HG03060 (cell line): ENCODE measurements at regions not wholly inside any gene's neighbourhood (a gene's known extent, or its start where the extent isn't known, plus 50 kb on each side); places are given as distances from the start of the nearest gene placed in this dataset.
"Not testable (repeated sequence)": the region's sequence is repeated elsewhere in the genome, so short reads cannot be mapped to it uniquely, and the experiment has no call there.

Experiments
- ATAC-seq: cut with Tn5 transposase; IDR thresholded peaks from one replicate; pipeline ENCODE4 v1.9.1; 2021; ENCODE audit warnings: low read depth, moderate number of reproducible peaks; ENCODE audit not compliant: unreplicated experiment

- no peak for ATAC-seq
Measured at GRCh38 chr12:58068706-58069105, 127.3 kb downstream of the ATP23 start.

- ATAC-seq, result no peak
Measured at GRCh38 chr12:58069268-58069963, 128.0 kb downstream of the ATP23 start.

GRCh38 chr12:58071994-58072393 lies 130.6 kb downstream of the ATP23 start:
- ATAC-seq, result no peak

DNA sequence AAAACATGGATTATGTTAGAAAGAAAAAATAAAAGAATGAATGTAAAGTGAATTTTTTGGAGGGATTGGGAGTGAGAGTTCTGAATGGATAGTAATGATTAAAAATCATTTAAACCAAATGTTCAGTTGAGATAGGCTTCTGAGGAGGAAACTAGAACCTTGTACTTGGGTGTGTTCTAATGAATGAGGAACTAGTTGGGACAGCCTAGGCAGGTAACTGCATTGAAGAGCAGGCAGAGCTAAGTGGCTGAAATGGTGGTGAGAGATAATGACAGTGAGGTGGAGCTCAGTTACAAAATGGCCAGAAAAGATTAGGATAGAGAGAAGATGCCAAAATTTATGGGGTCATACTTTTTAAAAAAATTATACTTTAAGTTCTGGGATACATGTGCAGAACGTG lies 132.9 kb downstream of the ATP23 start:
- no peak for ATAC-seq

GRCh38 chr12:58079806-58080205 lies 138.4 kb downstream of the ATP23 start:
- no peak for ATAC-seq

GRCh38 chr12:58081488-58081887 lies 140.1 kb downstream of the ATP23 start:
- no peak for ATAC-seq

DNA sequence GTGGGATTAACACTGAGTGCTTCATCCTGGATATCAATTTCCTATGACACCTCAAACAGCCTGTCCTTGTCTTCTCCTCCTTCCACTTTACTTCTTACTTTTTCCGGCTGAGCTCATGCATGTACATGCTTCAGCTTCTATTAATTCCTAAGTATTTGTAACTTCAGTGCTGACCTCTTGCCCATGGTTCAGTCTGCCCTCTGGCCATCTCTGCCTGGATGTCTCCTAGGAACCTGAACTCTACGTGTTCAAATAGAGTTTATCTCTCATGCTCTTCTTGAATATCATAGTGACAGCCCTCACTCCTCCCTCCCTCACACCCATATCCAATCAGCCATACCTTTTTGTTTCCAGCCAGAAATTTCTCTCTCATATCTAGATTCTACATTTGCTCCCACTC lies 141.6 kb downstream of the ATP23 start:
- no peak for ATAC-seq

DNA sequence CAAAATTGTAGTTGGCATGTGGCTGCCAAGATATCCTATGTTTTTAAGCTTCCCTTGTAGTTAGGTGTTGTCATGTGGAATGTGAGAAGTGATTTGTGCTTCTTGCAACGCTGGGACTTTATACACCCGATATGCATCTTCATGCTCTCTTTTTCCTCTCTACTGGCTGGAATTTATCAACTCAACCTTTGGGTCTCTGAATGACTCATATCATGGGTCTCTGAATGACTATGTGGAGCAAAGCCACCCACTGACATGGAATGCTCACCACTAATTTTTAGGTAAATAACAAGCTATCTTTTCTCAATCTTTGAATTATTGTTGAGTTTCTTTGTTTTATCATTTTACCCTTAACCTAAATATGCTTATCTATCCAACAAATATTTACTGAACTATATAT lies 144.6 kb downstream of the ATP23 start:
- no peak for ATAC-seq

- ATAC-seq, result no peak
Measured at GRCh38 chr12:58086930-58087329, 145.6 kb downstream of the ATP23 start.

GRCh38 chr12:58087423-58088127 lies 146.2 kb downstream of the ATP23 start:
- no peak for ATAC-seq

DNA sequence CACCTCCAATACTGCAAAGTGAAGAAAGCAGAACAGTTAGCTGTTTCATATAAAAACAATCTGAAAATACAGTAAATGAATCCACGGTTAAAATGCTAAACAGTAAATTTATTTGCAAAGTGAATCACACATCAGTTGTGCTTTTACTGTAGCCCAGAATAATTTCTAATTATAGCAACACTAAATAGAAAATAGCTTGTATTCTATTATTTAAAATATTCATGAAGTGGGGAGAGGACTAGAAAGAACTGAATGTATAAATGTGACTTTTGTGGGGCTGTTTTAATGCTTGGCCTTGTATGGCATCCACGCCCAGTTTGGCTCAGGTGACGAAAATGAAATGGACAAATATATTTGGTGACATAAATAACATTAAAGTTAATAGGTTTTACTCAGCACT lies 148.2 kb downstream of the ATP23 start:
- ATAC-seq, result no peak

DNA sequence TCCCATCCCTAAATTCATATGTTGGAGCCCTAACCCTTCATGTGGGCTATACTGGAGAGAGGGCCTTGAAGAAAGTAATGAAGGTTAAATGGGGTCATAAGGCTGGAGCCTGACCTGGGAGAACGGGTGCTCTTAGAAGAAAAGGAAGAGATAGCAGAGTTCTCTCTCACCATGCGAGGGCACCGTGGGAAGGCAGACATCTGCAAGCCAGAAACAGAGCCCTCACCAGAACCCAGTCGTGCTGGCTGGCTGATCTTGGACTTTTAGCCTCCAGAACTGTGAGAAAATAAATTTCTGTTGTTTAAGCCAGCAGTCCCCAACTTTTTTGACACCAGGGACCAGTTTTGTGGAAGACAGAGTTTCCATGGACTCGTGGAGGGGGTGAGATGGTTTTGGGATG lies 149.3 kb downstream of the ATP23 start:
- ATAC-seq, result no peak

GRCh38 chr12:58095002-58095401 lies 153.6 kb downstream of the ATP23 start:
- peak; percentile 39 for ATAC-seq

GRCh38 chr12:58097741-58098140 lies 156.4 kb downstream of the ATP23 start:
- no peak for ATAC-seq

- no peak for ATAC-seq
Measured at GRCh38 chr12:58099476-58099875, 158.1 kb downstream of the ATP23 start.

DNA sequence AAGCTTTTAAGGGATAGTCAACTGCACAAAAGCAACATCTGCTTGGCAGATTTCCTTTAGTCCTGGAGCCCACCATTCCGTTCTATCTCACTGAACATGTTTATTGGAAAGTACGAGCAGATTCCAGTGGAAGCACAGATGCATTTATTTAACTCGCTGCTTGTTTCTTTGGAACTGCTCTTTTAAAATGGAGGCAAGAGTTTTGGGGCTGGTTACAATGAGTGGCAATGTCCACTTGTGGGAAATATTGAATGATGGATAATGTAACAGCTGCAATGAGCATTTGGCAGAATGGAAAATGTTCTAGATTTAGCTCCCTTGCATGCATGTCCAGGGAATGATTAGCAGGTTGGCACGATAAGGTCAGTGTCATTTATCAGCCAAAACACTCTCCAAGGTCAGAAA lies 163.0 kb downstream of the ATP23 start:
- ATAC-seq, result no peak

DNA sequence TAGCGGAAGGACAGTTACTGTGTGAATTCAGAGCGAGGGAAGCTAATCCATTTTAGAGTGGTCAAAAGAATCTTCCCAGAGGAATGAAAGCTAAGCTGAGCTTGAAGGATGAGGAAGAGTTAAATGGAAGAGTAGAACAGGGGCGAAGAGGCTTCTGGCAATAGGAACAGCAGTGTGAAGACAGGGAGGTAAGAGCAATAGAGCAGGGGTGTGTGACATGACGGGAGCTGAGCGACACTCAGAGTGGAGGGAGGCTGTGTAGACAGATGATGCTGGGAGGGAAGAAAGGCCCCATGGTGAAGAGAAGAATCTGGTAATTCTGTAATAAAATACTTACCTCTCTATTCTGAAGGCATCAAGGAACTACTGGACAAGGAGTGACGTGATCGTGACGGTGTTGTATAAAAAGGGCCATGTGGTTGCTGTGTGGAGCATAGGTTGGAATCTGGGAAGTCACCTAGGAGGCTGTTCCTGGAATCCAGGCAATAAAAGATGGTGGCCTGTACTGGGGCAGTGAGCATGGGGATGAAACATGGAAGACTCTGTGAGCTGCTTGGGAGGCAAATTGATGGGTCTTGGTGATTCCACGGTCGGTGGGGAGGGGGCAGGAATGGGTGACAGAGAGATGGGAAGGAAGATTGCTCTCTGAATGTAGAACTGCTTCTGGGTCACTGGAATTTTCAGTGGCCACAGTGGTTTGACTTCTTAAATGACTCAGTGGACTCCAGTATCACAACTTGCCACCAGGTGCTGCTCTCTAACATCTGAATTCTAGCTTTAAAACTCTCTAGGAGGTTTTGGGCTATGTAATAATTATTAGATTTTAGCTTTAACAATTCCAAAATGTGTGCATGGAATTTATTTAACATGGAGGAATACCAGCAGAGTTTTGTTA lies 164.1 kb downstream of the ATP23 start:
- no peak for ATAC-seq

DNA sequence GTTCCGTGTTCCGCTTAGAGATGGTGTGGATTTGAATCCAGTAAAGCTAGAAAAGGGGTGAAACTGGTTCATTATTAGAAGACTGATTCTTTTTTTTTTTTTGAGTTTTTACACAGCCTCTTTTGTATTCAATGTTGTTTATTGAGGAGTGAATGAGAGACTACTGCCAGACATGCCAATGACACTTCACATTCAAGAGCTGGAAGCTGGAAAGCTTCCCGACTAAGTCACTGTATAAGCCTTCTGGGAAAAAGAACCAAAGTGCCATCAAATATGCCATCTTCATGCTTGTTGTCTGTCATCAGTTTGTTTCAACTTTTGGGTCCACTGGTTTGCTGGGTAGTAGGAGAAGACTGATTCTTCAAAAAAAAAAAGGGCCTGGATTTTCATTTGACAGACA lies 164.8 kb downstream of the ATP23 start:
- ATAC-seq, result no peak

DNA sequence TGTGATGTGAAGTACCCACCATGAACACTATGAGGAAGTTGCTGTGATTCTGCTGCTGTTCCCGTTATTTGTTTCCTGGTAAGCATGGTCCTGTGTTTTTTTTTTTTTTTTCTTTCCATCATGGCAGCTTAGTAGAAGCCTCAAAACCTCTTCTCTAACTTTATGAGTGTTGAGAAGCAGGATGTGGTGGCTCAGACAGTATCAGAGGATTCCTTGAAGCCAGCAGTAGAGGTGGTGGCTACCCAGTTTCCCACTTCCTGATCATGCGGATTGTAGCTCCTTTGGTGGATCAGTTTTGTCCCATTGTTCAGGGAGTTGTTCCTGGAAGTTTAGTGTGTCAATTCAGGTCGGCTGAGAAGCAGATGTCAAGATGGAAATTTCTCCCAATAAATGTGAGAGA lies 175.8 kb downstream of the ATP23 start:
- ATAC-seq, result no peak

GRCh38 chr12:58117667-58118066 lies 176.3 kb downstream of the ATP23 start:
- ATAC-seq, result no peak

- ATAC-seq, result not testable (repeated sequence)
Measured at GRCh38 chr12:58125761-58126160, 184.4 kb downstream of the ATP23 start.
